OCI-M1 (cell line): ENCODE measurements at regions not wholly inside any gene's neighbourhood (a gene's known extent, or its start where the extent isn't known, plus 50 kb on each side); places are given as distances from the start of the nearest gene placed in this dataset.

Experiments used
- DNase-seq: peaks from one replicate; lab custom pipeline; 2025; lab: John Stamatoyannopoulos, UW

- DNase-seq, result no peak
Observed at GRCh38 chr1:93013145-93014065, 52.1 kb upstream of the DIPK1A start.

DNA sequence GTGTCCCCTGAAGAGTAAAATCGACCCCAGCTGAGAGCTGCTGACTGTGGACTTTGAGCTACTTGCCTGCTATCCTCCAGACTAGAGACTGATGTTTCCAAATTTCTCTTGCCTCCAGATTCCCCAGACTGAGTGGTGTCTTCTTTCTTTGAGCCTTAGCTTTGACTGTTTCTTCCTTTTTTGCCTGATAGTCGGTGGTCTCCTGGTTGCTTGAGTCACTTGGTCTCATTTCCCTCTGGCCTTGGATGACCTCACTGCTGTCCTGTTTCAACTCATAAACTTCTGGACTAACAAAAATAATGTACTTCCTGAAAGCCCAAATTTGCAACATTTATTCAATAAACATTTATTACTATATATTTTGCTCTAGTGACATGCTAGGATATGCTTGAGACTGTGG, 52.9 kb upstream of the DIPK1A start:
- no peak for DNase-seq

DNA sequence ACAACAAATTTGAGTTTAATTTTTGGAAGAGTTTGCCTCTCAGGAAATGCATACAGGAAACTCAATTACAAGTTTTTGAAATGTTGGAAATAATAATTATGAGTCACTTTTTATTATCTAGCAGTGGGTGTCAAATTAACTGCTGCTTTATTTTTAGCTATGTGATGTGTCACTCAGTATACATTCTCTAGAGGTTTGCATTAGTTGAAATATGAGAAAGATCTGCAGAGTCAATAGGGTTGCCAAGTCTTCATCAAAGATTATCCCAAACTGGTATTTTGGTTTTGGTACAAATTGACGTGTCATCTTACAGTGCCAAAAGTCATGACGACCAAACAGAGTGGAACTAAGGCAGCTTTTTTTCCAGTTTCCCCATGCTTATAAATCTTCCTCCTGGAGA, 54.3 kb upstream of the DIPK1A start:
- no peak for DNase-seq

- no peak for DNase-seq
Observed at GRCh38 chr1:93016171-93016570, 54.9 kb upstream of the DIPK1A start.

DNA sequence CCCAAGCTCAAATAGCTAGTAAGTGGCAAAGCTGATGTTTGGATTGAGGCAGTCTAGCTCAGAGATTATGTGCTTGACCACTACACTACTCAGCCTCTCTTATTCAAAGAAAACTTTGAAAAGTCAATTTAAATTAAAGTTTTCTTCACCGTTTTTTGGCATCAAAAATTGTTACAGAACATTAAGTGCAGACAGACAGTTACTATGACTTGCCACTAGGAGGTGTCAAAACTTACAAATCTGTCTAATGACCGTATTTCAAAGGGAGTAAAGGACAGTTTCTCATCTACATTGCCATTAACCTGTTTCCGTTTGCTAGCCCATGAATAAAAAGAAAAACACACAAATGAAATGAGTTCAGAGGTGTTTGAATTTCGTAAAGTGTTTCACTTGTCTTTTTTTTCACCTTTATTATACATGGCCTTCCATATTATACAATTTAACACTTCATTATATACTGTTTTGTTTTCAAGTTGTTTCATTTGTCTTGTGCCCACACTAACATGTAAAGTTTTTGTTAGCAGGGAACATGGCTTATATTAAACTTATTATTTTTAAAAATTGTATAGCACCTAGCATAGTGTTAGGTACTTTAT, 57.4 kb upstream of the MTF2 start:
- DNase-seq, result peak; percentile 80

GRCh38 chr1:93022580-93022979, 56.5 kb upstream of the MTF2 start:
- no peak for DNase-seq

GRCh38 chr1:93023281-93023680, 55.8 kb upstream of the MTF2 start:
- DNase-seq, result no peak

DNA sequence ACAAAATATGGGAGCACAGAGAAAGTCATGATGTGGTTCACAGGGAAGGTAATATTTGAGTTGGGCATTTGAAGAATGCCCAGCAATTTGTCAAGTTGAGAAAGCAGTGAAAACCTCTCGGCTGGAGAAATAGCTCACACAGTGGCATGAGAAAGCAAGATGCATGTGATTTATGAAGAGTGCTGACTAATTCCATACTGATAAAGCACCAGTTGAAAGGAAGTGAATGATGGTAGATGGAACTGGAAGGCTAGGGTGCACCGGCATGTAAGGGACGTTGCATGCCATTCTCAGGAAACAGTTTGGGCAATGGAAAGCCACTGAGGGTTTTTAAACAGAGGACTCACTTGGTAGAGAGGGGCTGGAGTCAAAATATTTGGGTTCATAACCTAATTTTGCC, 53.5 kb upstream of the MTF2 start:
- peak; percentile 68 for DNase-seq

DNA sequence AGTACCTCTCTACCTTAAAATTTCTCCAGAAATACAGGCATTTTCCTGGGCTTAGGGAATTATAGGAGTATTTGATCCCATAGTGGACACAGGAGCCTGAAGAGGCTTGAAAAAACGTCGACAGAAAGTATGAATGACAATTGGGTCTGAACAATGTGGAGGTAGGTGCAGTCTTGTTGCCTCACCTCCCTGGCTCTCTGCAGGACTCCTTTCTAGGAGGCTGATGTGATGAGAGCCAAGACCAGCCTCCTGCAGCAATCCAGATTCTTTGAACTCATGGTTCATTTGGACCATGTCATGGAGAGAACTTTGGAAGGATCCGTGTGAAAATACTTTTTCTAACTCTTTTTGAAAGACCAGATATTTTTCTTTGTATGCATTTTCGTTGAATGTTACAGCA, 50.5 kb upstream of the MTF2 start:
- DNase-seq, result no peak
